Trophoblast cell (in vitro differentiated cells and primary cell): ENCODE measurements at regions not wholly inside any gene's neighbourhood (a gene's known extent, or its start where the extent isn't known, plus 50 kb on each side); places are given as distances from the start of the nearest gene placed in this dataset.

Experiments used
- DNase-seq, 2 donors: peaks; one replicate each; pipeline ENCODE4 v3.0.0-alpha.2; 2016
- H2AFZ ChIP-seq: 2 replicates; pipeline ENCODE4 v1.6.1; 2013; ENCODE audit warnings: low read length, moderate library complexity, mild to moderate bottlenecking; ENCODE audit not compliant: insufficient read depth, poor library complexity
- H2AK5ac ChIP-seq: 2 replicates; pipeline ENCODE4 v1.6.1; 2013; ENCODE audit warnings: mild to moderate bottlenecking, low read length
- H2BK120ac ChIP-seq: 2 replicates; pipeline ENCODE4 v1.6.1; 2013; ENCODE audit warnings: low read length, mild to moderate bottlenecking, moderate library complexity; ENCODE audit not compliant: insufficient read depth, poor library complexity
- H2BK12ac ChIP-seq: 2 replicates; pipeline ENCODE4 v1.6.1; 2013; ENCODE audit warnings: mild to moderate bottlenecking, low read length, moderate library complexity
- H2BK5ac ChIP-seq: 2 replicates; pipeline ENCODE4 v1.6.1; 2013; ENCODE audit warnings: low read length, low read depth, moderate library complexity, mild to moderate bottlenecking; ENCODE audit not compliant: poor library complexity
- H3K14ac ChIP-seq: 2 replicates; pipeline ENCODE4 v1.6.1; 2013; ENCODE audit warnings: mild to moderate bottlenecking, low read length
- H3K18ac ChIP-seq: 2 replicates; pipeline ENCODE4 v1.6.1; 2013; ENCODE audit warnings: mild to moderate bottlenecking, low read length
- H3K23ac ChIP-seq: 2 replicates; pipeline ENCODE4 v1.6.1; 2013; ENCODE audit warnings: low read length
- H3K27ac ChIP-seq: 2 replicates; pipeline ENCODE4 v1.5.1; 2013; ENCODE audit warnings: low read depth, mild to moderate bottlenecking, inconsistent platforms, low read length, moderate library complexity
- H3K27me3 ChIP-seq: 2 replicates; pipeline ENCODE4 v1.6.1; 2013; ENCODE audit warnings: inconsistent platforms, mild to moderate bottlenecking, low read length, moderate library complexity; ENCODE audit not compliant: insufficient read depth
- H3K36me3 ChIP-seq, 2 experiments: 1 replicate in 1 of 2; 2 replicates in 1 of 2; pipeline ENCODE4 v1.6.1; 2013; ENCODE audit warnings: low read length in 2 of 2, mild to moderate bottlenecking in 2 of 2, moderate library complexity in 1 of 2; ENCODE audit not compliant: insufficient read depth in 2 of 2, control insufficient read depth in 1 of 2
- H3K4ac ChIP-seq: 2 replicates; pipeline ENCODE4 v1.6.1; 2013; ENCODE audit warnings: low read depth, mild to moderate bottlenecking, low read length, moderate library complexity
- H3K4me1 ChIP-seq, 2 experiments: 1 replicate in 1 of 2; 2 replicates in 1 of 2; pipeline ENCODE4 v1.6.1; 2013; ENCODE audit warnings: low read length in 2 of 2, mild to moderate bottlenecking in 2 of 2, moderate library complexity in 1 of 2; ENCODE audit not compliant: insufficient read depth in 2 of 2, control insufficient read depth in 1 of 2
- H3K4me2 ChIP-seq: 2 replicates; pipeline ENCODE4 v1.6.1; 2013; ENCODE audit warnings: inconsistent platforms, mild to moderate bottlenecking, low read length, moderate library complexity
- H3K4me3 ChIP-seq: 2 replicates; pipeline ENCODE4 v1.5.1; 2013; ENCODE audit warnings: mild to moderate bottlenecking, low read depth, low read length, inconsistent platforms
- H3K79me1 ChIP-seq: one replicate; pipeline ENCODE4 v1.6.1; 2013; ENCODE audit warnings: low read length
- H3K79me2 ChIP-seq: 2 replicates; pipeline ENCODE4 v1.6.1; 2013; ENCODE audit warnings: low read length, mild to moderate bottlenecking; ENCODE audit not compliant: control insufficient read depth, insufficient read depth, poor library complexity
- H3K9ac ChIP-seq: 2 replicates; pipeline ENCODE4 v1.6.1; 2013; ENCODE audit warnings: mild to moderate bottlenecking, low read length
- H3K9me3 ChIP-seq: 2 replicates; pipeline ENCODE4 v1.6.1; 2013; ENCODE audit warnings: low read depth, mild to moderate bottlenecking, control low read depth, inconsistent platforms, low read length; ENCODE audit not compliant: insufficient read depth
- H4K12ac ChIP-seq: 2 replicates; pipeline ENCODE4 v1.6.1; 2013; ENCODE audit warnings: low read depth, mild to moderate bottlenecking, low read length, moderate library complexity
- H4K8ac ChIP-seq: 2 replicates; pipeline ENCODE4 v1.6.1; 2013; ENCODE audit warnings: low read depth, mild to moderate bottlenecking, low read length, moderate library complexity
- H4K91ac ChIP-seq: one replicate; pipeline ENCODE4 v1.6.1; 2013; ENCODE audit warnings: low read depth, mild to moderate bottlenecking, low read length, moderate library complexity
- WGBS: extraction: QIAGEN DNeasy Blood & Tissue Kit; methylation state at CpG from one replicate; pipeline ENCODE4 v1.1.7; 2013; ENCODE audit warnings: missing lambda C conversion rate; ENCODE audit not compliant: insufficient read length, insufficient coverage; ENCODE audit errors: extremely low coverage; 5-methylcytosine and 5-hydroxymethylcytosine counted together

GRCh38 chrX:40402831-40403533 lies 177.8 kb upstream of the ATP6AP2 start:
- no peak overlapping the region for H4K8ac ChIP-seq
- no peak overlapping the region for H3K14ac ChIP-seq
- no peaks in the 10 kb centered on the region for H3K79me1 ChIP-seq
- H2BK120ac ChIP-seq, result no peak overlapping the region
- no peak overlapping the region for H2AK5ac ChIP-seq
- no peak overlapping the region for H3K9ac ChIP-seq
- no peak overlapping the region for H2BK5ac ChIP-seq
- no peak overlapping the region for H3K23ac ChIP-seq
- H4K91ac ChIP-seq, result no peak overlapping the region
- no peaks in the 10 kb centered on the region for H3K4me1 ChIP-seq
- no peaks in the 10 kb centered on the region for H3K27me3 ChIP-seq
- no peak overlapping the region for H2BK12ac ChIP-seq
- H2AFZ ChIP-seq, result no peak overlapping the region
- DNase-seq, result peak; percentile 29 to 56
- no peaks in the 10 kb centered on the region for H3K79me2 ChIP-seq
- no peak overlapping the region for H3K27ac ChIP-seq
- no peak overlapping the region for H3K18ac ChIP-seq
- no peak overlapping the region for H3K4ac ChIP-seq
- no peak overlapping the region for H3K4me2 ChIP-seq
- WGBS, result no CpG with 5 or more reads among the region's 12 CpGs
- H4K12ac ChIP-seq, result no peak overlapping the region
- no peaks in the 10 kb centered on the region for H3K9me3 ChIP-seq
- H3K36me3 ChIP-seq, result no peaks in the 10 kb centered on the region
- H3K4me3 ChIP-seq, result no peak overlapping the region

DNA sequence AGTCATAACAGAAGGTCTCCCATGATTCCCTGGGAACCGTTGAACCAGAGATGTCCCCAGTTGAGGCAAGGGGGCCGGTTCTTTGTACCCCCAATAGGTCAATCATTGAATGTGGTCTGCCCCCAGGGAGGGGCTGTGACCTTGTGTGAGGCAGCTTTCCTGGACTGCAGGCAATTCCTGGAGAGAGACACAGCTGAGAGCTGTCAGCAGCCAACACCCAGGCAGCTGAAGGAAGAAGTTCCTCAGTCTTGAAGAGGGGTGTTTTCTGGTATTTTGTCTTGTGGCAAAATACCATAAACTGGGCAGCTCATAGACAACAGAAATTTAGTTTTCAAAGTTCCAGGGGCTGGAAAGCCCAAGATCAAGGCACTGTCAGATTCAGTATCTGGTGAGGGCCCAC lies 185.7 kb upstream of the ATP6AP2 start:
- H2BK5ac ChIP-seq, result no peak overlapping the region
- H3K4me2 ChIP-seq, result no peak overlapping the region
- H2AK5ac ChIP-seq, result no peak overlapping the region

DNA sequence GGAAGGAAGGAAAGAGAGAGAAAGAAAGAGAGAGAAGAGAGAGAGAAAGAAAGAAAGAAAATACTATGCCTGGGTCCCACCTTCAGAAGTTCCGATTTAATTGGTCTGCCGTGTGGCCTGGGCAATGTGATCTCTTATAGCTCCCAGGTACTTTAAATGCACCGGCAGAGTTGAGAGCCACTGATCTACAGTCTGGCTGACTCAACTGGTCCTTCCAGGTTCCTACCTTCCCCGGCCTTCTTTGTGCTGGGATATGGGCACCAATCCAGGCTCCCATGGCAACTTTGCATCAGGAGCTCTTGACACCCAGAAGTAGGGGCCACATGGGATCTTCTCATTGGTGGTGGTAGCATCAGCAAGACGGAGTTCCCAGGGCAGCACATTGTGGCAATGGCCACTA lies 186.5 kb upstream of the ATP6AP2 start:
- H3K79me1 ChIP-seq, result no peaks in the 10 kb centered on the region
- H3K27me3 ChIP-seq, result no peaks in the 10 kb centered on the region
- no peak overlapping the region for H2AFZ ChIP-seq
- no peak overlapping the region for H3K23ac ChIP-seq
- H3K4ac ChIP-seq, result no peak overlapping the region
- H4K12ac ChIP-seq, result no peak overlapping the region
- DNase-seq, result no peak
- no peaks in the 10 kb centered on the region for H3K4me1 ChIP-seq
- no peak overlapping the region for H2AK5ac ChIP-seq
- no peak overlapping the region for H2BK5ac ChIP-seq
- H3K4me3 ChIP-seq, result no peak overlapping the region
- no peak overlapping the region for H3K27ac ChIP-seq
- no peak overlapping the region for H3K14ac ChIP-seq
- no peak overlapping the region for H4K8ac ChIP-seq
- no peaks in the 10 kb centered on the region for H3K79me2 ChIP-seq
- H3K36me3 ChIP-seq, result no peaks in the 10 kb centered on the region
- no CpG with 5 or more reads among the region's 5 CpGs for WGBS
- H2BK12ac ChIP-seq, result no peak overlapping the region
- no peak overlapping the region for H3K9ac ChIP-seq
- H2BK120ac ChIP-seq, result no peak overlapping the region
- H3K18ac ChIP-seq, result no peak overlapping the region
- no peak overlapping the region for H3K4me2 ChIP-seq
- no peaks in the 10 kb centered on the region for H3K9me3 ChIP-seq
- H4K91ac ChIP-seq, result no peak overlapping the region

More for the DNA sequence above, 185.7 kb upstream of the ATP6AP2 start:
- Histone ChIP-seq H3K27ac (no peak overlapping the region), H3K79me1 (no peaks in the 10 kb centered on the region), H4K12ac (no peak overlapping the region), H3K79me2 (no peaks in the 10 kb centered on the region), H2AFZ (no peak overlapping the region), H3K23ac (no peak overlapping the region), H3K9ac (no peak overlapping the region), H3K9me3 (no peaks in the 10 kb centered on the region), H3K27me3 (no peaks in the 10 kb centered on the region), H2BK120ac (no peak overlapping the region), H3K4me1 (no peaks in the 10 kb centered on the region), H3K36me3 (no peaks in the 10 kb centered on the region), H3K14ac (no peak overlapping the region), H2BK12ac (no peak overlapping the region), H3K4me3 (no peak overlapping the region), H3K18ac (no peak overlapping the region), H3K4ac (no peak overlapping the region), H4K91ac (no peak overlapping the region), H4K8ac (no peak overlapping the region)
- DNase-seq, result no peak
- WGBS, result no CpG with 5 or more reads among the region's 2 CpGs

GRCh38 chrX:40392599-40392998 lies 188.2 kb upstream of the ATP6AP2 start:
- no CpG with 5 or more reads among the region's 2 CpGs for WGBS
- Histone ChIP-seq H2AFZ (no peak overlapping the region), H3K79me1 (no peaks in the 10 kb centered on the region), H3K4ac (no peak overlapping the region), H2AK5ac (no peak overlapping the region), H3K27me3 (no peaks in the 10 kb centered on the region), H3K79me2 (no peaks in the 10 kb centered on the region), H3K36me3 (no peaks in the 10 kb centered on the region), H3K27ac (no peak overlapping the region), H3K23ac (no peak overlapping the region), H4K12ac (no peak overlapping the region), H4K91ac (no peak overlapping the region), H3K14ac (no peak overlapping the region), H4K8ac (no peak overlapping the region), H3K4me2 (no peak overlapping the region), H2BK5ac (no peak overlapping the region), H2BK120ac (no peak overlapping the region), H3K9ac (no peak overlapping the region), H3K4me1 (no peaks in the 10 kb centered on the region), H3K18ac (no peak overlapping the region), H3K9me3 (no peaks in the 10 kb centered on the region), H3K4me3 (no peak overlapping the region), H2BK12ac (no peak overlapping the region)
- DNase-seq, result no peak
